Fibroblast of pulmonary artery (primary cell): ENCODE measurements at regions not wholly inside any gene's neighbourhood (a gene's known extent, or its start where the extent isn't known, plus 50 kb on each side); places are given as distances from the start of the nearest gene placed in this dataset.

Experiments used
- DNase-seq: peaks from one replicate; pipeline ENCODE4 v3.0.0-alpha.2; 2010; ENCODE audit warnings: low read depth
- H3K4me3 ChIP-seq: replicated peaks from 2 replicates; pipeline ENCODE4 v1.5.1; 2011; ENCODE audit warnings: low read depth, mild to moderate bottlenecking, control low read depth, low read length, moderate library complexity
- CTCF ChIP-seq: IDR thresholded peaks from 2 replicates; pipeline ENCODE4 v1.5.1; 2011; ENCODE audit warnings: mild to moderate bottlenecking, control low read depth, low read length, inconsistent platforms; ENCODE audit errors: missing control alignments

GRCh38 chr16:56120447-56121155 lies 70.7 kb upstream of the GNAO1 start:
- TF ChIP-seq CTCF = no peak
- H3K4me3 ChIP-seq = no peak overlapping the region
- no peak for DNase-seq

GRCh38 chr16:56119133-56119532 lies 72.2 kb upstream of the GNAO1 start:
- DNase-seq = no peak
- no peak for TF ChIP-seq CTCF
- H3K4me3 ChIP-seq = no peak overlapping the region

- H3K4me3 ChIP-seq = no peak overlapping the region
- no peak for DNase-seq
- TF ChIP-seq CTCF = no peak
These were observed 74.7 kb upstream of the GNAO1 start for GRCh38 chr16:56116577-56116964.

GRCh38 chr16:56115817-56116576 lies 75.3 kb upstream of the GNAO1 start:
- peak; percentile 1 for DNase-seq
- no peak for TF ChIP-seq CTCF
- no peak overlapping the region for H3K4me3 ChIP-seq

GRCh38 chr16:56113223-56113622 lies 78.1 kb upstream of the GNAO1 start:
- no peak overlapping the region for H3K4me3 ChIP-seq
- DNase-seq = no peak
- no peak for TF ChIP-seq CTCF

GRCh38 chr16:56111100-56111499 lies 80.2 kb upstream of the GNAO1 start:
- no peak for DNase-seq
- no peak overlapping the region for H3K4me3 ChIP-seq
- TF ChIP-seq CTCF = no peak

- no peak for TF ChIP-seq CTCF
- no peak overlapping the region for H3K4me3 ChIP-seq
- DNase-seq = no peak
These were observed 81.3 kb upstream of the GNAO1 start for GRCh38 chr16:56109994-56110393.
